ENCODE measurements at regions not wholly inside any gene's neighbourhood (a gene's known extent, or its start where the extent isn't known, plus 50 kb on each side); places are given as distances from the start of the nearest gene placed in this dataset.
"Not testable (repeated sequence)": the region's sequence is repeated elsewhere in the genome, so short reads cannot be mapped to it uniquely, and the experiment has no call there.

GRCh38 chr2:34534761-34535160 lies 935.7 kb upstream of the FAM98A start:
- DNase-seq (ENCODE audit: low read depth), result no peak

- no peak for DNase-seq (ENCODE audit: low read depth)
Observed at GRCh38 chr2:34534341-34534740, 935.2 kb upstream of the FAM98A start.

GRCh38 chr2:34533585-34534183 lies 934.6 kb upstream of the FAM98A start:
- DNase-seq (ENCODE audit: low read depth), result no peak

GRCh38 chr2:34529965-34530364 lies 930.9 kb upstream of the FAM98A start:
- DNase-seq (ENCODE audit: low read depth), result no peak

- DNase-seq (ENCODE audit: low read depth), result no peak
Observed at GRCh38 chr2:34523958-34524514, 924.9 kb upstream of the FAM98A start.

- DNase-seq (ENCODE audit: low read depth), result no peak
Observed at GRCh38 chr2:34519659-34520058, 920.6 kb upstream of the FAM98A start.

- DNase-seq (ENCODE audit: low read depth), result no peak
Observed at GRCh38 chr2:34498561-34498960, 899.5 kb upstream of the FAM98A start.

- DNase-seq (ENCODE audit: low read depth), result not testable (repeated sequence)
Observed at GRCh38 chr2:34494192-34494591, 895.1 kb upstream of the FAM98A start.

GRCh38 chr2:34492561-34493455 lies 893.7 kb upstream of the FAM98A start:
- no peak for DNase-seq (ENCODE audit: low read depth)

- DNase-seq (ENCODE audit: low read depth), result no peak
Observed at GRCh38 chr2:34486965-34487364, 887.9 kb upstream of the FAM98A start.

GRCh38 chr2:34481542-34481941 lies 882.4 kb upstream of the FAM98A start:
- DNase-seq (ENCODE audit: low read depth), result no peak

GRCh38 chr2:34480366-34480765 lies 881.3 kb upstream of the FAM98A start:
- no peak for DNase-seq (ENCODE audit: low read depth)

GRCh38 chr2:34475156-34475555 lies 876.1 kb upstream of the FAM98A start:
- DNase-seq (ENCODE audit: low read depth), result no peak

- DNase-seq (ENCODE audit: low read depth), result no peak
Observed at GRCh38 chr2:34474646-34475045, 875.5 kb upstream of the FAM98A start.

- no peak for DNase-seq (ENCODE audit: low read depth)
Observed at GRCh38 chr2:34447097-34447496, 848.0 kb upstream of the FAM98A start.

GRCh38 chr2:34423301-34423700 lies 824.2 kb upstream of the FAM98A start:
- DNase-seq (ENCODE audit: low read depth), result no peak

GRCh38 chr2:34419856-34420255 lies 820.8 kb upstream of the FAM98A start:
- no peak for DNase-seq (ENCODE audit: low read depth)

- DNase-seq (ENCODE audit: low read depth), result no peak
Observed at GRCh38 chr2:34416856-34417255, 817.8 kb upstream of the FAM98A start.

GRCh38 chr2:34414856-34415255 lies 815.8 kb upstream of the FAM98A start:
- DNase-seq (ENCODE audit: low read depth), result no peak

GRCh38 chr2:34408100-34408499 lies 809.0 kb upstream of the FAM98A start:
- DNase-seq (ENCODE audit: low read depth), result no peak

GRCh38 chr2:34403512-34403911 lies 804.4 kb upstream of the FAM98A start:
- no peak for DNase-seq (ENCODE audit: low read depth)

GRCh38 chr2:34402376-34402775 lies 803.3 kb upstream of the FAM98A start:
- no peak for DNase-seq (ENCODE audit: low read depth)

GRCh38 chr2:34401186-34401585 lies 802.1 kb upstream of the FAM98A start:
- DNase-seq (ENCODE audit: low read depth), result no peak

All from stimulated activated CD8-positive, alpha-beta memory T cell treated with anti-CD3 and anti-CD28 coated beads, Interleukin-7, amount 100 ng/mL, for 24 hours (primary cell).